IMR-90 (cell line): ENCODE measurements at regions not wholly inside any gene's neighbourhood (a gene's known extent, or its start where the extent isn't known, plus 50 kb on each side); places are given as distances from the start of the nearest gene placed in this dataset.

ENCODE experiments used
- ATAC-seq: fragments of 200-7000 bp; cut with Tn5 transposase; 2 replicates; pipeline ENCODE4 v1.9.1; 2020; ENCODE audit warnings: low read depth, mild to moderate bottlenecking, moderate library complexity
- BruUV-seq: library from RNA; stranded (reverse); fragments of 400-500 nt; replicated peaks from 2 replicates; lab custom pipeline; 2021; lab: Mats Ljungman, UMichigan
- CTCF ChIA-PET: fragments of 300-600 bp; formaldehyde crosslinking; extraction: SDS; loops from one replicate; lab custom pipeline; 2021; ENCODE audit warnings: antibody characterized with exemption; lab: Yijun Ruan, JAX
- POLR2A ChIA-PET: fragments of 300-600 bp; sonication (Branson Sonifier 250); formaldehyde crosslinking; loops from one replicate; lab custom pipeline; 2022; ENCODE audit warnings: antibody characterized with exemption; ENCODE audit not compliant: unreplicated experiment; lab: Charles Lee
- DNase-seq: peaks from one replicate; pipeline ENCODE4 v3.0.0; 2013
- H2AFZ ChIP-seq: replicated peaks from 2 replicates; pipeline ENCODE3; 2013; ENCODE audit warnings: low read length, mild to moderate bottlenecking; ENCODE audit not compliant: poor library complexity
- H2AK5ac ChIP-seq: 2 replicates; pipeline ENCODE4 v1.6.1; 2013; ENCODE audit warnings: low read depth, low read length, inconsistent platforms
- H2AK9ac ChIP-seq: replicated peaks from 2 replicates; pipeline ENCODE3; 2013; ENCODE audit warnings: mild to moderate bottlenecking, low read depth, low read length, moderate library complexity; ENCODE audit not compliant: poor library complexity
- H2BK120ac ChIP-seq: 2 replicates; pipeline ENCODE4 v1.6.1; 2013; ENCODE audit warnings: low read depth, low read length, inconsistent platforms
- H2BK15ac ChIP-seq: 3 replicates; pipeline ENCODE4 v1.6.1; 2013; ENCODE audit warnings: low read depth, low read length, inconsistent platforms
- H2BK20ac ChIP-seq: 2 replicates; pipeline ENCODE4 v1.6.1; 2013; ENCODE audit warnings: low read depth, mild to moderate bottlenecking, inconsistent platforms, low read length, moderate library complexity
- H2BK5ac ChIP-seq: 2 replicates; pipeline ENCODE4 v1.6.1; 2013; ENCODE audit warnings: mild to moderate bottlenecking, low read depth, low read length, inconsistent platforms; ENCODE audit not compliant: poor library complexity, severe bottlenecking
- H3K14ac ChIP-seq: replicated peaks from 2 replicates; pipeline ENCODE4 v1.6.1; 2013; ENCODE audit warnings: low read depth, low read length, inconsistent platforms
- H3K18ac ChIP-seq: 2 replicates; pipeline ENCODE4 v1.6.1; 2013; ENCODE audit warnings: low read depth, low read length, control low read depth
- H3K23ac ChIP-seq: 2 replicates; pipeline ENCODE4 v1.6.1; 2013; ENCODE audit warnings: low read depth, low read length, inconsistent platforms
- H3K27ac ChIP-seq: 2 replicates; pipeline ENCODE4 v1.5.1; 2013; ENCODE audit warnings: mild to moderate bottlenecking, control low read depth, low read length; ENCODE audit not compliant: insufficient read depth
- H3K27me3 ChIP-seq: 2 replicates; pipeline ENCODE4 v1.6.1; 2013; ENCODE audit warnings: low read length; ENCODE audit not compliant: control insufficient read depth, insufficient read depth
- H3K36me3 ChIP-seq: 2 replicates; pipeline ENCODE4 v1.6.1; 2013; ENCODE audit warnings: low read length, mixed read lengths; ENCODE audit not compliant: control insufficient read depth, insufficient read depth
- H3K4ac ChIP-seq: 2 replicates; pipeline ENCODE4 v1.6.1; 2013; ENCODE audit warnings: low read depth, low read length, inconsistent platforms
- H3K4me1 ChIP-seq: 2 replicates; pipeline ENCODE4 v1.6.1; 2013; ENCODE audit warnings: low read length, mixed read lengths; ENCODE audit not compliant: control insufficient read depth, insufficient read depth
- H3K4me2 ChIP-seq: 2 replicates; pipeline ENCODE4 v1.6.1; 2013; ENCODE audit warnings: low read depth, mild to moderate bottlenecking, control low read depth, low read length, moderate library complexity
- H3K4me3 ChIP-seq: 2 replicates; pipeline ENCODE4 v1.5.1; 2013; ENCODE audit warnings: low read depth, mild to moderate bottlenecking, control low read depth, low read length, moderate library complexity; ENCODE audit not compliant: insufficient read depth
- H3K56ac ChIP-seq: 2 replicates; pipeline ENCODE4 v1.6.1; 2013; ENCODE audit warnings: low read length, inconsistent platforms; ENCODE audit not compliant: insufficient read depth; ENCODE audit errors: extremely low read depth
- H3K79me1 ChIP-seq, 2 experiments: 2 replicates each; pipeline ENCODE4 v1.6.1; 2013; ENCODE audit warnings: low read length in 2 of 2, inconsistent platforms in 1 of 2, low read depth in 1 of 2
- H3K9ac ChIP-seq: 2 replicates; pipeline ENCODE4 v1.6.1; 2013; ENCODE audit warnings: low read depth, low read length, control low read depth
- H3K9me1 ChIP-seq: 2 replicates; pipeline ENCODE4 v1.6.1; 2013; ENCODE audit warnings: low read length, inconsistent platforms; ENCODE audit not compliant: insufficient read depth
- H3K9me3 ChIP-seq: 2 replicates; pipeline ENCODE4 v1.6.1; 2013; ENCODE audit warnings: low read length; ENCODE audit not compliant: control insufficient read depth, insufficient read depth
- H4K20me1 ChIP-seq: 2 replicates; pipeline ENCODE4 v1.6.1; 2013; ENCODE audit warnings: low read length, inconsistent platforms; ENCODE audit not compliant: insufficient read depth
- H4K5ac ChIP-seq: 2 replicates; pipeline ENCODE4 v1.6.1; 2013; ENCODE audit warnings: mild to moderate bottlenecking, low read depth, low read length, control low read depth
- H4K8ac ChIP-seq, 2 experiments: 2 replicates each; pipeline ENCODE4 v1.6.1; 2013; ENCODE audit warnings: low read depth in 2 of 2, low read length in 2 of 2, control low read depth in 1 of 2, inconsistent platforms in 1 of 2
- H4K91ac ChIP-seq: 2 replicates; pipeline ENCODE4 v1.6.1; 2013; ENCODE audit warnings: low read depth, low read length, inconsistent platforms; ENCODE audit not compliant: insufficient read depth
- BHLHE40 ChIP-seq: fragments of 150-350 bp; IDR thresholded peaks from 2 replicates; pipeline ENCODE4 v1.6.1; 2016; ENCODE audit warnings: mild to moderate bottlenecking, low read depth, low read length
- CTCF ChIP-seq: conservative IDR thresholded peaks from 2 replicates; pipeline ENCODE4 v1.5.1; 2012; ENCODE audit warnings: mild to moderate bottlenecking, low read depth, low read length, improper control_type of control experiment
- NFE2L2 ChIP-seq: fragments of 150-350 bp; IDR thresholded peaks from 2 replicates; pipeline ENCODE4 v1.6.1; 2016; ENCODE audit warnings: low read depth, mild to moderate bottlenecking, low read length
- RAD21 ChIP-seq: IDR thresholded peaks from 2 replicates; pipeline ENCODE4 v1.6.1; 2012; ENCODE audit warnings: low read length, improper control_type of control experiment
- RFX5 ChIP-seq: IDR thresholded peaks from 2 replicates; pipeline ENCODE4 v1.8.0; 2012; ENCODE audit warnings: low read depth, mild to moderate bottlenecking, low read length, moderate library complexity
- SMC3 ChIP-seq: fragments of 150-350 bp; IDR thresholded peaks from 2 replicates; pipeline ENCODE4 v1.6.1; 2016; ENCODE audit warnings: low read depth, mild to moderate bottlenecking, antibody characterized with exemption, low read length, moderate library complexity
- WGBS, 2 experiments: methylation state at CpG; one replicate each; pipeline versions ENCODE4 v1.1.5 to v1.1.7; 2013; ENCODE audit warnings: missing lambda C conversion rate in 2 of 2; ENCODE audit not compliant: insufficient read length in 1 of 2; ENCODE audit errors: extremely low coverage in 2 of 2; 5-methylcytosine and 5-hydroxymethylcytosine counted together
- dilution Hi-C: fragments of 300-500 bp; cut with HindIII; formaldehyde crosslinking; loops from one replicate; pipeline ENCODE4 v1.14.3; 2018; ENCODE audit warnings: low sequenced_read_pairs; ENCODE audit not compliant: unreplicated experiment
- in situ Hi-C: fragments of 300-500 bp; cut with MboI; formaldehyde crosslinking; loops from 3 replicates; pipeline ENCODE4 v1.14.3; 2019; ENCODE audit warnings: low sequenced_read_pairs, inconsistent platforms, mixed read lengths
- intact Hi-C: fragments of 100-400 bp; cut with micrococcal nuclease; formaldehyde crosslinking; loops from 2 replicates; pipeline ENCODE4 v1.10.0; 2022

GRCh38 chr9:26656003-26656870, 236.4 kb downstream of the CAAP1 start:
- peak overlapping the region; percentile 78; the same call in 1 of the 2 replicates for H3K4me2 ChIP-seq
- CTCF ChIA-PET = interaction anchor here (0.6 to 1.3 kb wide), 3 partner anchors 10 to 323 kb away, joined by 3 read pairs; no protein-coding TSS in a partner anchor
- no peak overlapping the region for H4K91ac ChIP-seq
- no peak overlapping the region for H2AK9ac ChIP-seq
- no peak overlapping the region for H2AK5ac ChIP-seq
- peak; percentile 66 for ATAC-seq
- no TSS peak for BruUV-seq
- H2AFZ ChIP-seq = no peak overlapping the region
- no peak overlapping the region for H2BK5ac ChIP-seq
- peak; percentile 33 for TF ChIP-seq RAD21
- TF ChIP-seq BHLHE40 = no peak
- no peak for TF ChIP-seq RFX5
- TF ChIP-seq NFE2L2 = no peak
- TF ChIP-seq CTCF = peak; percentile 32
- TF ChIP-seq SMC3 = peak; percentile 26; the same call in 1 of the 2 replicates
- H3K9ac ChIP-seq = no peak overlapping the region
- dilution Hi-C loops = no loop called here
- H2BK120ac ChIP-seq = no peak overlapping the region
- DNase-seq = peak; percentile 15
- H3K4me3 ChIP-seq = no peak overlapping the region
- H3K79me1 ChIP-seq = no peaks in the 10 kb centered on the region
- no peaks in the 10 kb centered on the region for H3K4me1 ChIP-seq
- H3K4ac ChIP-seq = no peak overlapping the region
- no peak overlapping the region for H2BK20ac ChIP-seq
- no peak overlapping the region for H3K18ac ChIP-seq
- H4K20me1 ChIP-seq = no peaks in the 10 kb centered on the region
- no peaks in the 10 kb centered on the region for H3K27me3 ChIP-seq
- POLR2A ChIA-PET = no interaction called here
- no peaks in the 10 kb centered on the region for H3K9me3 ChIP-seq
- WGBS, 2 experiments = no CpG with 5 or more reads among the region's 14 CpGs
- in situ Hi-C loops = no loop called here
- H3K23ac ChIP-seq = no peak overlapping the region
- intact Hi-C loops = loop anchor here (1.0 kb wide), 1 partner anchor 692 kb away; no protein-coding TSS in a partner anchor
- H3K27ac ChIP-seq = no peak overlapping the region
- no peak overlapping the region for H4K8ac ChIP-seq
- no peaks in the 10 kb centered on the region for H3K36me3 ChIP-seq
- H3K56ac ChIP-seq = no peak overlapping the region
- no peak overlapping the region for H4K5ac ChIP-seq
- no peak overlapping the region for H3K14ac ChIP-seq
- H3K9me1 ChIP-seq = no peaks in the 10 kb centered on the region
- H2BK15ac ChIP-seq = no peak overlapping the region
